HG03196 (cell line): ENCODE measurements at regions not wholly inside any gene's neighbourhood (a gene's known extent, or its start where the extent isn't known, plus 50 kb on each side); places are given as distances from the start of the nearest gene placed in this dataset.
"Not testable (repeated sequence)": the region's sequence is repeated elsewhere in the genome, so short reads cannot be mapped to it uniquely, and the experiment has no call there.

Experiments used
- ATAC-seq: cut with Tn5 transposase; IDR thresholded peaks from one replicate; pipeline ENCODE4 v1.9.1; 2021; ENCODE audit not compliant: unreplicated experiment

DNA sequence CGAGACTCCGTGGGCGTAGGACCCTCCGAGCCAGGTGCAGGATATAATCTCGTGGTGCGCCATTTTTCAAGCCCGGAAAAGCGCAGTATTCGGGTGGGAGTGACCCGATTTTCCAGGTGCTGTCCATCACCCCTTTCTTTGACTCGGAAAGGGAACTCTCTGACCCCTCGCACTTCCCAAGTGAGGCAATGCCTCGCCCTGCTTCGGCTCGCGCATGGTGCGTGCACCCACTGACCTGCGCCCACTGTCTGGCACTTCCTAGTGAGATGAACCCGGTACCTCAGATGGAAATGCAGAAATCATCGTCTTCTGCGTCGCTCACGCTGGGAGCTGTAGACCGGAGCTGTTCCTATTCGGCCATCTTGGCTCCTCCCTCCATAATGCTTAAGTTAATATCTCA lies 876.9 kb upstream of the API5 start:
- ATAC-seq = not testable (repeated sequence)

DNA sequence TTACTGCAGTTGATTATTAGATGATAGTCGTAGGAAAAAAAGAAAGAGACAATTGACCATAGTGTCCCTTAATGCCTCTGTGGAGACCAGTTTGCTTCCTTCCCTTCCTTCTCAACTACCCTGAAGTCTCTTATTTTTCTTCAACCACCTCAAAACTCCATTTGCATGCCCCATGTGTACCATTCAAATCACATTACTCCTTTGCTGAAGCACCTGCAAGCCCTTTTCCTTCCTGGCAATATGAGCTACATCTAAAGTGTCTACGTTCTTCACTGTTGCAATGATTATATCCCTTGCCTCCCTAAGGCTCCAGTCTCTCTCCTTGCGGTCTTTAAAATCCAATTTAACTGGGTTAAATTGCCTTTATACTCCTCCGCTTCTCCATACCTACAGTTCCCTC lies 867.4 kb upstream of the API5 start:
- no peak for ATAC-seq

GRCh38 chr11:42462558-42463310 lies 849.1 kb upstream of the API5 start:
- ATAC-seq = no peak

DNA sequence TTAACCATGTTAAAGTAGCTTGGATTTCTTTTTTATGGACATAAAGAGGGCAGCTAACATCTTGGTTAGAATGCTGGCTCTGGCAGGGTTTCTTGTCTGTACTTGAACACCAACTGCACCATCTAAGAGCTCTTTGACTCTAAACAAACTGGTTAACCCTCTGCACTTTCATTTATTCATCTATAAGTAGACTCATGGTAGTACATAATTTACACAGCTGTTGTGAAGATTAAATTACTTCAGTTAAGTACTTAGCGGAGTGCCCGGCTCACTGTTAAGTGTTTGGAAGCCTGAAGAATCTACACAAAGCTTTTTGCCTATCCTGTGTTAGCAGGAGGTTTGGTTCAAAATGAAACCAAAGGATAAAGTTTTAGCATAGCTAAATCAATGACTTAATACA lies 846.2 kb upstream of the API5 start:
- ATAC-seq = no peak

GRCh38 chr11:42473106-42473505 lies 838.7 kb upstream of the API5 start:
- no peak for ATAC-seq

- ATAC-seq = no peak
Measured at GRCh38 chr11:42482822-42483221, 829.0 kb upstream of the API5 start.

DNA sequence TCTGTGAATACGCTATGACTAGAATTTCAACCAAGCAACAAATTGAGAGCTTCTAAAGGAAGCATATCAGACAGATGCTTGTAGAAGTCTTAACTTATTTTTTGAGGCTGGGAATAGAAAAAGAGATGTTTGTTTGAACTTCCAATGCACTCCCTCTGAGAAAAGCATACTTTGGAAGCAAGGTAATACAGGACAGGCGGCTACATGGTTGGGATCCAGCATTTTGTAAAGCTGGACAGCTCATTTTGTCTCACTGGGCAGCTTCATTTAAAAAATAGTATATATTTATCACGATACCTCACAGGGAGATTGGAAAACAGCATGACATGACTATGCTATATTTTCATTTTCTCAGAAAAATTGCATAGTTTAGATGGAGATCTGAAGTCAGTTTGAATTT lies 821.3 kb upstream of the API5 start:
- ATAC-seq = no peak

GRCh38 chr11:42494459-42494858 lies 817.3 kb upstream of the API5 start:
- ATAC-seq = no peak

DNA sequence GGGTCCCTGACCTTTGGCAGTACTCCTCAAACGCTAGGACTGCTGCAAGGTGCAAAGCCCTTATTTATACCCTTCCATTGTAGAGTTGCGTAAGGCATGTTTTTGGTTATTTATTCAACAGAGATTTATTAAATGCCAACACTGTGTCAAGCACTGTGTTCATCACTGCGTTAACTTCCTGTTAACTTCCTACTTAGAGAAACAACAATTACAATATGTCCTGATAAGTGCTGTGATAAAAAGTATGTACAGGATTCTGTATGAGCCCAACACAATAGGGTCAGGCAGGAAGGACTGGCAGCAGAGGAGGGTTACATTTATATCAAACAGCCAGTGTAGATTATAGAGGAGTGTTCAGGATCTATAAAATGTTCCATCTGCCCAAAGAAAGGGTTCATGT lies 812.8 kb upstream of the API5 start:
- ATAC-seq = no peak

DNA sequence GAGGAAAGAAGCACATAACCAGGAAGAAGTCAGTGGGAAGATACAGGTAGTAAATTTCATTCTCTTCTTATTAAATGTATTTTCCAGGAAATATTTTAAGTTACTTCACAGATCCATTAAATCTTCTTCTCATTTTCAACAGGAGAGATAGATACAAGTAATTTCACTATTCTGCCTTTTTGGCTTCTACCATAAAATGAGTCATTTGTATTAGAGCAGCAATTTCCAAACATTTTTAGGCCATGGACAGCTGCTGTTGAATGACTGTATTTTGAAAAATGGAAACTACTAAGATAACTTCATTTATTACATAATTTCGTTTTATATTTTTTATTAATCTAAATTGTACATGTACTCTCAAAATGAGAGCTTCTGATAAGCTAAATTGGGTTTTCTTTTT lies 809.6 kb upstream of the API5 start:
- ATAC-seq = no peak

GRCh38 chr11:42521994-42522393 lies 789.8 kb upstream of the API5 start:
- no peak for ATAC-seq

- peak; percentile 88 for ATAC-seq
Measured at GRCh38 chr11:42524534-42525227, 787.1 kb upstream of the API5 start.

DNA sequence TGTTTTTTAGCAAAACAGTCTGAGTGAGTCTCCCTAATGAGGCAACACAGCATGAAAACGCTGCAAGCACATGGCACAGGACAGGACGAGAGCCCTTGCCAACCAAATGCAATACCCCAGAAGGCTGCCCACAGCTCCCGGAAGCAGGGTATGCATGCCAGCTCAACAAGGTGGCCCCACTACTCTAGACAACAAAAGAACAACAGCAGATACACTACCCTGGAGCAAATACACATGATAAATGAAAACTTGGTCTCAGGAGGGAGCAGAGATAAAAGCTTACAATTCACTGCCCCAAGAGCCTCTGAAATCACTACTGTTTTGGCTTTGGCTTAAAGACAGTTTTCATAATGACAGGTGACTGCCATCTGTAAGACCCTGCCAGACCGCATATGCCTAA lies 785.4 kb upstream of the API5 start:
- no peak for ATAC-seq

GRCh38 chr11:42528471-42528870 lies 783.3 kb upstream of the API5 start:
- no peak for ATAC-seq

DNA sequence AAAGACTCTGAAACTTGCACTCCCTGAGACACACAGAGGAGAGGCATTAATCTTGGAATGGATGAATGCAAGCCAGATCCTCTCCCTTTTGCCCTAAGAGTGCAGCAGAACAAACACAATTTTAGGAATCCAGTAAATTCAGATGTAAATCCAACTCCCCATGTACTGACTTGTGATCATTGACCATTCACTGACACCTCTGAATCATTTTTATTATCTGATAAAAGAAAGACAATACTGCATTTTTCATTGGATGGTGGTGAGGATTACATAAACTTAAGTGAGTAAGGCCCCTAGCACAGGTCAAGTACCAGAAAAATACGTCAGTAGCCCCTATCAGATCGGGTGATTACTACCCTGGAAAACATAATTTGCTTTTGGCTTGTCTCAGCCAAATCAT lies 782.9 kb upstream of the API5 start:
- ATAC-seq = no peak

GRCh38 chr11:42536611-42537360 lies 775.0 kb upstream of the API5 start:
- no peak for ATAC-seq

DNA sequence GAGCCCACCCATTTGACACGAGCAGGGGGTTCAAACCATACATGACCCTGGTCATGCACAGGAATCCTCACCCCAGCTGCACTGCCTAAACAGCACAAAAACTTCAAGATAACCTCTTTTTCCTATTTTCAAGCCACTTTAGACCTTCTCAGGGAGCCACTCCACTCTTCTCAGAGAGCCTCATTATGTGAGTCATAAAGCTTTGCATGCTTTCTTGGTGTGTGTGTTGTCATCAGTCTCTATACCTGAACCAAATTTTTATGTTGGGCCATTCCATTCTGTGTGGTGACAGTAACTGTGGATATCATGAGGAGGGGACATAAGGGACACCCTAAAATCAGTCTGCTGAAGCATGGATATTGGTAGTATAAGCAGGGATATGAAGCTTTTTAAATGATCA lies 769.5 kb upstream of the API5 start:
- ATAC-seq = no peak

GRCh38 chr11:42543844-42544419 lies 767.9 kb upstream of the API5 start:
- ATAC-seq = no peak

DNA sequence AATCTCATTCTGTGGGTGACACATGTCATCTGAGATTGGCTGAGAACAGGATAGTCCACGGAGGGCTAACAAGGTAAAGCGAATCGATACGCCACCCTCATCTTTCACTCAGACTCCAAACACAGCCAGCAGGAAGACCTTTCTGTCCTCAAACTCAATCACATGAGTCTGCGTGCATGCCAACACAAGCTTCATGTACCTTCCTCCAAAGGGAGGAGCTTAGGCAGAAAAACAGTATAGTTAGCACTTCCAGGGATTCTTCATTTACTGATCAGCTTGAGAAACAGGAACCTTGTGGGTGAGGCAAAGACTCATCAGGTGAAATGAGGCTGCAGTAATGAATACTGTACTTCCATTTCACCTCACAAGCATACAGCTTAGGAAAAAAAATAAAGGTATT lies 767.1 kb upstream of the API5 start:
- ATAC-seq = no peak

GRCh38 chr11:42545954-42546353 lies 765.8 kb upstream of the API5 start:
- ATAC-seq = no peak

- no peak for ATAC-seq
Measured at GRCh38 chr11:42552786-42553185, 759.0 kb upstream of the API5 start.

DNA sequence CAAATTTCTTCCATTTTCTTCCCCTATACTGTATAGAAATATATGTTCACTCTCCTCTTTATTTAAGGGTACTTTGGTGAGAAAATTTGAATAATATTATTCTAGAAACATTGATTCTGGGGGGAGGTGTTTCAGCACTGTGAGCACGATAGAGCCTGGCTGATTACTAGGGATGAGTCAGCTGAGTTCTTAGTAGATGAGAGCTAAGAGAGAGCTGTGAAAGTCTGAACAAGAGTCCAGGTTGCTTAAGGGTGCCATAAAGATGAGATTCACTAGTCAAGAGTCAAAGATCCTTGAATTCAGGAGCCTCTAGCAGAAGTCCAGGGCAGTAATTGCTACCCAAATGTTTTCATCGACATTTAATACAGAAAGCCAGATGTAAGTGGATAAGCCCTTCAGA lies 756.6 kb upstream of the API5 start:
- ATAC-seq = no peak
